Pancreas (tissue), 10 donors: ENCODE measurements at regions not wholly inside any gene's neighbourhood (a gene's known extent, or its start where the extent isn't known, plus 50 kb on each side); places are given as distances from the start of the nearest gene placed in this dataset.
A peak's percentile ranks its signal among the peaks of the same experiment; 100 is the strongest.

Source experiments
- ATAC-seq, 4 donors: fragments of 200-7000 bp; cut with Tn5 transposase; one replicate each; pipeline versions ENCODE4 v1.8.0 to v1.9.1; 2020; ENCODE audit warnings: mild to moderate bottlenecking in 4 of 4, moderate library complexity in 4 of 4
- DNase-seq, 6 donors: peaks; one replicate each; pipeline ENCODE4 v3.0.0-alpha.2; 2020
- FAIRE-seq: peaks from 2 replicates; lab custom pipeline; 2012; peaks lifted over from hg19 to GRCh38; lab: Jason Lieb, UNC
- H3K27ac ChIP-seq, 4 donors: fragments of 200-600 bp; sonication (generic); 1 replicate in 3 of 4; 2 replicates in 1 of 4; pipeline versions ENCODE4 v1.5.0 to v1.8.0; 2020
- H3K27me3 ChIP-seq, 4 donors: fragments of 200-600 bp; one replicate each; pipeline ENCODE4 v1.8.0; 2021
- H3K36me3 ChIP-seq, 3 donors: fragments of 200-600 bp; sonication (generic) in 1 of 3; one replicate each; pipeline versions ENCODE4 v1.5.0 to v1.8.0; 2020 to 2021
- H3K4me1 ChIP-seq, 3 donors: fragments of 200-600 bp; one replicate each; pipeline ENCODE4 v1.8.0; 2021
- H3K4me3 ChIP-seq, 4 donors: fragments of 200-600 bp; sonication (generic) in 2 of 4; one replicate each; pipeline versions ENCODE4 v1.5.0 to v1.8.0; 2020 to 2021
- H3K9me3 ChIP-seq, 4 donors: fragments of 200-600 bp; one replicate each; pipeline ENCODE4 v1.8.0; 2021
- WGBS, 2 donors: extraction: QIAGEN DNeasy Blood & Tissue Kit; methylation state at CpG; one replicate each; pipeline ENCODE4 v1.1.7; 2013; 5-methylcytosine and 5-hydroxymethylcytosine counted together
- intact Hi-C, 3 donors: fragments of 100-400 bp; cut with DNase I; formaldehyde crosslinking; loops; one replicate each; pipeline versions ENCODE4 v1.11.1 to v1.14.2; 2022
- TF ChIP-seq, protein P1 (sequence below), 4 donors: fragments of 200-600 bp; sonication (generic) in 3 of 4; IDR thresholded peaks; one replicate each; pipeline versions ENCODE4 v1.5.0 to v1.8.0; 2021; ENCODE audit warnings: antibody characterized with exemption in 4 of 4
- donor health status: healthy with polysubstance abuse.
- donor health status: DM: no; HTN: no; CAD: no; lungs with moderate emphysema.
- donor health status: DM: no; HTN: no; CAD: no.
- donor health status: control.
- donor health status: control.
- donor health status: Bipolar disorder and iron deficiency.
- donor health status: DM: yes; HTN: yes; CAD: no.
- donor health status: DM: no; HTN: no; CAD: no.
- donor health status: DM: no; HTN: no; CAD: no.
- donor health status: DM: yes; HTN: yes; CAD: no.

- TF ChIP-seq, protein P1, sequence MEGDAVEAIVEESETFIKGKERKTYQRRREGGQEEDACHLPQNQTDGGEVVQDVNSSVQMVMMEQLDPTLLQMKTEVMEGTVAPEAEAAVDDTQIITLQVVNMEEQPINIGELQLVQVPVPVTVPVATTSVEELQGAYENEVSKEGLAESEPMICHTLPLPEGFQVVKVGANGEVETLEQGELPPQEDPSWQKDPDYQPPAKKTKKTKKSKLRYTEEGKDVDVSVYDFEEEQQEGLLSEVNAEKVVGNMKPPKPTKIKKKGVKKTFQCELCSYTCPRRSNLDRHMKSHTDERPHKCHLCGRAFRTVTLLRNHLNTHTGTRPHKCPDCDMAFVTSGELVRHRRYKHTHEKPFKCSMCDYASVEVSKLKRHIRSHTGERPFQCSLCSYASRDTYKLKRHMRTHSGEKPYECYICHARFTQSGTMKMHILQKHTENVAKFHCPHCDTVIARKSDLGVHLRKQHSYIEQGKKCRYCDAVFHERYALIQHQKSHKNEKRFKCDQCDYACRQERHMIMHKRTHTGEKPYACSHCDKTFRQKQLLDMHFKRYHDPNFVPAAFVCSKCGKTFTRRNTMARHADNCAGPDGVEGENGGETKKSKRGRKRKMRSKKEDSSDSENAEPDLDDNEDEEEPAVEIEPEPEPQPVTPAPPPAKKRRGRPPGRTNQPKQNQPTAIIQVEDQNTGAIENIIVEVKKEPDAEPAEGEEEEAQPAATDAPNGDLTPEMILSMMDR (IDR thresholded peaks at IDR 0.05): no peak
- Histone ChIP-seq H3K4me3 (no peak overlapping the region), H3K27me3 (peaks cover 0 to 5% (median 0%) of the 10 kb centered on the region in 4 donors), H3K4me1 (no peaks in the 10 kb centered on the region), H3K9me3 (no peaks in the 10 kb centered on the region), H3K36me3 (no peaks in the 10 kb centered on the region), H3K27ac (no peak overlapping the region)
- DNase-seq (peak in 1 of 6 donors; percentile 27), ATAC-seq (no peak), FAIRE-seq (no peak)
- 58 to 65% methylated on average over 8 of the region's 8 CpGs for WGBS, 2 donors
- intact Hi-C loops: no loop called here
Measured at GRCh38 chr9:126049088-126049487, 277.5 kb upstream of the MVB12B start.

GRCh38 chr9:126049896-126050604, 276.6 kb upstream of the MVB12B start:
- Histone ChIP-seq H3K4me3 (no peak overlapping the region), H3K27me3 (peaks cover 0 to 5% (median 0%) of the 10 kb centered on the region in 4 donors), H3K27ac (no peak overlapping the region), H3K4me1 (no peaks in the 10 kb centered on the region), H3K9me3 (no peaks in the 10 kb centered on the region), H3K36me3 (no peaks in the 10 kb centered on the region)
- WGBS, 2 donors: 61 to 67% methylated on average over 25 to 26 of the region's 26 CpGs
- ATAC-seq: no peak
- TF ChIP-seq, protein P1 (IDR thresholded peaks at IDR 0.05): no peak
- DNase-seq: peak in 1 of 6 donors; percentile 39
- FAIRE-seq: no peak
- intact Hi-C loops: no loop called here

- H3K27me3 ChIP-seq: peaks cover 0 to 5% (median 0%) of the 10 kb centered on the region in 4 donors
- DNase-seq: peak in 1 of 6 donors; percentile 30
- TF ChIP-seq, protein P1 (IDR thresholded peaks at IDR 0.05): no peak
- H3K4me1 ChIP-seq: no peaks in the 10 kb centered on the region
- no peaks in the 10 kb centered on the region for H3K9me3 ChIP-seq
- WGBS, 2 donors: 57 to 61% methylated on average over 9 of the region's 9 CpGs
- H3K27ac ChIP-seq: no peak overlapping the region
- intact Hi-C loops: no loop called here
- ATAC-seq: no peak
- no peak for FAIRE-seq
- H3K4me3 ChIP-seq: no peak overlapping the region
- H3K36me3 ChIP-seq: no peaks in the 10 kb centered on the region
Measured at GRCh38 chr9:126050605-126050990, 276.0 kb upstream of the MVB12B start.

DNA sequence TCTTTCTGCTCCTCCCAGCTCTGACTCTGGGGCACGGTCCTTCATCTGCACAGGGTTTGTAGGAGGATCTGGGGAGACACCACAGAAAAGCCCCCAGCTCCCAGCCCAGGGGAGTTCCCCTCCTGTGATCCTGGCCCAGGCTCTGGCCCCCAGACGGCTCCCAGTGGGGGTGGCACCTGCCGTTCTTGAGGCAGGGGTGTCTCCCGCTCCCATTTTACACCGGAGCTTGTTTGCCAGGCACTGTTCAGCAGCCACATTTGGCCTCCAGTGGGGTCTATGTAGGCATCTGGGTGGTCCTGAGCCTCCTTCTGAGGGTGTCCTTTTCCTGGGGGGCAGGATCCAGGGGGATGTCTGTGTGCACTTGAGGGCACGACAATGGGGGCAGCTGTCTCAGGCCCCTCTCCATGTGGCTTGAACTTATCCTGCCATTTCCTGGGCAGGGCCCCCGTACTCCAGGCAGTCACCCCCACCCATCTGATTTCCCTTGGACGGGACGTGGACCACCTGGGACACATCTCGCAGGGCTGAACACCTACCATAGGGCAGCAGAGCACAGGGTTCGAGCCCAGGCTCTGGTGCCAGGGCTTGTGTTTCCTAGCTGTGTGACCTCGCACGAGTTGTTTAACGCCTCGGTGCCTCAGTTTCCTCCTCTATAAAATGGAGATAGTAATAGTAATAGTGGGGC, 275.0 kb upstream of the MVB12B start:
- Histone ChIP-seq H3K9me3 (no peaks in the 10 kb centered on the region), H3K36me3 (no peaks in the 10 kb centered on the region), H3K27me3 (peaks cover 0 to 5% (median 0%) of the 10 kb centered on the region in 4 donors), H3K4me3 (no peak overlapping the region), H3K4me1 (no peaks in the 10 kb centered on the region), H3K27ac (no peak overlapping the region)
- 58 to 71% methylated on average over 15 of the region's 15 CpGs for WGBS, 2 donors
- intact Hi-C loops: no loop called here
- TF ChIP-seq, protein P1 (IDR thresholded peaks at IDR 0.05): no peak
- ATAC-seq (no peak), FAIRE-seq (no peak), DNase-seq (peak in 1 of 6 donors; percentile 35)

GRCh38 chr9:126052791-126053190, 273.8 kb upstream of the MVB12B start:
- TF ChIP-seq, protein P1 (IDR thresholded peaks at IDR 0.05): no peak
- Histone ChIP-seq H3K36me3 (no peaks in the 10 kb centered on the region), H3K9me3 (no peaks in the 10 kb centered on the region), H3K27me3 (peaks cover 0 to 5% (median 0%) of the 10 kb centered on the region in 4 donors), H3K4me3 (no peak overlapping the region), H3K27ac (no peak overlapping the region), H3K4me1 (no peaks in the 10 kb centered on the region)
- peak in 1 of 6 donors; percentile 29 for DNase-seq
- no peak for ATAC-seq
- intact Hi-C loops: no loop called here
- no peak for FAIRE-seq
- WGBS, 2 donors: 64 to 69% methylated on average over 6 of the region's 6 CpGs
